ENCODE measurements at regions not wholly inside any gene's neighbourhood (a gene's known extent, or its start where the extent isn't known, plus 50 kb on each side); places are given as distances from the start of the nearest gene placed in this dataset.

DNA sequence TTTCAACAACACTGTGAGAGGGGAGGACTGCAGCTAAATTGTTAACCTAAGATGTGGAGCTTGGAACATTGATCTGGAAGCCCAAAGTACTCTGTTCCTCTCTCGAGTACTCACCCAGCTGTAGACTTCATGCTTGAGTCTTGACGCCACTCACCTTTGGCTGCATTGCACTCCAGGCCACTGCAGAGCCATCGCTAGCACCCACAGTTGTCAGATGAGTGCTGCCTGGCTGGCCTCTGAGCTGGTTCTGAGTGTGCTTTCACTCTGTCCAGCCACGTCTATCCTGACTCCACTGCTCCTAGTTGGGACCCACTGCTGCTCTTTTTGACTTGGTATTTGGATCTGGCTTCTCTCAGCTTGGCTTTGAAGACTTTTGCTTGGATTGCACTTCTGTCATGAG lies 552.1 kb downstream of the DCDC2C start:
- TF ChIP-seq, protein P1, sequence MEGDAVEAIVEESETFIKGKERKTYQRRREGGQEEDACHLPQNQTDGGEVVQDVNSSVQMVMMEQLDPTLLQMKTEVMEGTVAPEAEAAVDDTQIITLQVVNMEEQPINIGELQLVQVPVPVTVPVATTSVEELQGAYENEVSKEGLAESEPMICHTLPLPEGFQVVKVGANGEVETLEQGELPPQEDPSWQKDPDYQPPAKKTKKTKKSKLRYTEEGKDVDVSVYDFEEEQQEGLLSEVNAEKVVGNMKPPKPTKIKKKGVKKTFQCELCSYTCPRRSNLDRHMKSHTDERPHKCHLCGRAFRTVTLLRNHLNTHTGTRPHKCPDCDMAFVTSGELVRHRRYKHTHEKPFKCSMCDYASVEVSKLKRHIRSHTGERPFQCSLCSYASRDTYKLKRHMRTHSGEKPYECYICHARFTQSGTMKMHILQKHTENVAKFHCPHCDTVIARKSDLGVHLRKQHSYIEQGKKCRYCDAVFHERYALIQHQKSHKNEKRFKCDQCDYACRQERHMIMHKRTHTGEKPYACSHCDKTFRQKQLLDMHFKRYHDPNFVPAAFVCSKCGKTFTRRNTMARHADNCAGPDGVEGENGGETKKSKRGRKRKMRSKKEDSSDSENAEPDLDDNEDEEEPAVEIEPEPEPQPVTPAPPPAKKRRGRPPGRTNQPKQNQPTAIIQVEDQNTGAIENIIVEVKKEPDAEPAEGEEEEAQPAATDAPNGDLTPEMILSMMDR (IDR thresholded peaks at IDR 0.05; ENCODE audit: borderline replicate concordance, extremely low read depth, low read length, poor library complexity, severe bottlenecking) = no peak
- TF ChIP-seq EZH2 (IDR thresholded peaks at IDR 0.05; ENCODE audit: borderline replicate concordance, low read depth, low read length, severe bottlenecking) = no peak

All from DND-41 (cell line).